ENCODE measurements at regions not wholly inside any gene's neighbourhood (a gene's known extent, or its start where the extent isn't known, plus 50 kb on each side); places are given as distances from the start of the nearest gene placed in this dataset.

GRCh38 chr11:28962502-28962901, 854.3 kb downstream of the METTL15 start:
- TF ChIP-seq CTCF (IDR thresholded peaks at IDR 0.05; ENCODE audit: control extremely low read depth, extremely low read depth, low read depth, missing control alignments) = no peak
- POLR2A ChIA-PET = no interaction called here
- CTCF ChIA-PET = no interaction called here

GRCh38 chr11:28961726-28962125, 853.5 kb downstream of the METTL15 start:
- DNase-seq (ENCODE audit: extremely low spot score) = no peak
- CTCF ChIA-PET = no interaction called here
- TF ChIP-seq CTCF (IDR thresholded peaks at IDR 0.05; ENCODE audit: control extremely low read depth, extremely low read depth, low read depth, missing control alignments) = no peak
- POLR2A ChIA-PET = no interaction called here

More at GRCh38 chr11:28962502-28962901, 854.3 kb downstream of the METTL15 start:
- DNase-seq (ENCODE audit: extremely low spot score) = no peak

GRCh38 chr11:28956446-28956845, 848.3 kb downstream of the METTL15 start:
- ChIA-PET CTCF (interaction anchor here (1.2 kb wide), 1 partner anchor 11 kb away, joined by 3 read pairs; no protein-coding TSS in a partner anchor), POLR2A (no interaction called here)
- TF ChIP-seq CTCF (IDR thresholded peaks at IDR 0.05; ENCODE audit: control extremely low read depth, extremely low read depth, low read depth, missing control alignments) = no peak

GRCh38 chr11:28951191-28951590, 843.0 kb downstream of the METTL15 start:
- POLR2A ChIA-PET = no interaction called here

More at GRCh38 chr11:28956446-28956845, 848.3 kb downstream of the METTL15 start:
- DNase-seq (ENCODE audit: extremely low spot score) = no peak

GRCh38 chr11:28939381-28939780, 831.2 kb downstream of the METTL15 start:
- ChIA-PET CTCF (interaction anchor here (0.9 to 2.0 kb wide), 3 partner anchors 9 to 29 kb away, joined by 3 to 6 read pairs (median 3); no protein-coding TSS in a partner anchor), POLR2A (no interaction called here)
- DNase-seq (ENCODE audit: extremely low spot score) = no peak

More at GRCh38 chr11:28951191-28951590, 843.0 kb downstream of the METTL15 start:
- no peak for DNase-seq (ENCODE audit: extremely low spot score)
- TF ChIP-seq CTCF (IDR thresholded peaks at IDR 0.05; ENCODE audit: control extremely low read depth, extremely low read depth, low read depth, missing control alignments) = no peak
- CTCF ChIA-PET = no interaction called here

GRCh38 chr11:28938091-28938490, 829.9 kb downstream of the METTL15 start:
- CTCF ChIA-PET = interaction anchor here (2.0 kb wide), 1 partner anchor 10 kb away, joined by 6 read pairs; no protein-coding TSS in a partner anchor
- no peak for DNase-seq (ENCODE audit: extremely low spot score)

More at GRCh38 chr11:28939381-28939780, 831.2 kb downstream of the METTL15 start:
- TF ChIP-seq CTCF (IDR thresholded peaks at IDR 0.05; ENCODE audit: control extremely low read depth, extremely low read depth, low read depth, missing control alignments) = no peak

More at GRCh38 chr11:28938091-28938490, 829.9 kb downstream of the METTL15 start:
- POLR2A ChIA-PET = no interaction called here
- TF ChIP-seq CTCF (IDR thresholded peaks at IDR 0.05; ENCODE audit: control extremely low read depth, extremely low read depth, low read depth, missing control alignments) = no peak

Measured in GM10248 (cell line).